Fibroblast of the aortic adventitia (primary cell): ENCODE measurements at regions not wholly inside any gene's neighbourhood (a gene's known extent, or its start where the extent isn't known, plus 50 kb on each side); places are given as distances from the start of the nearest gene placed in this dataset.

Source experiments
- DNase-seq: peaks from one replicate; pipeline ENCODE4 v3.0.0-alpha.2; 2010; ENCODE audit warnings: low read depth
- H3K4me3 ChIP-seq: 2 replicates; pipeline ENCODE4 v1.5.1; 2011; ENCODE audit warnings: low read depth, mild to moderate bottlenecking, control low read depth, low read length, moderate library complexity
- CTCF ChIP-seq: IDR thresholded peaks from 2 replicates; pipeline ENCODE4 v1.5.1; 2011; ENCODE audit warnings: mild to moderate bottlenecking, low read length, control low read depth, inconsistent platforms; ENCODE audit not compliant: insufficient read depth

- no peak overlapping the region for H3K4me3 ChIP-seq
- TF ChIP-seq CTCF: no peak
- no peak for DNase-seq
Measured at GRCh38 chrX:137354851-137355250, 211.1 kb upstream of the ZIC3 start.

GRCh38 chrX:137353404-137353803 is 212.5 kb upstream of the ZIC3 start:
- TF ChIP-seq CTCF: no peak

GRCh38 chrX:137352101-137352660 is 213.7 kb upstream of the ZIC3 start:
- no peak overlapping the region for H3K4me3 ChIP-seq
- DNase-seq: no peak
- TF ChIP-seq CTCF: no peak

More at GRCh38 chrX:137353404-137353803, 212.5 kb upstream of the ZIC3 start:
- no peak overlapping the region for H3K4me3 ChIP-seq
- no peak for DNase-seq

GRCh38 chrX:137342969-137343368 is 223.0 kb upstream of the ZIC3 start:
- no peak for DNase-seq
- no peak overlapping the region for H3K4me3 ChIP-seq
- TF ChIP-seq CTCF: no peak

GRCh38 chrX:137313627-137314026 is 252.3 kb upstream of the ZIC3 start:
- no peak for TF ChIP-seq CTCF
- H3K4me3 ChIP-seq: no peak overlapping the region
- DNase-seq: no peak

- no peak for DNase-seq
- no peak for TF ChIP-seq CTCF
- H3K4me3 ChIP-seq: no peak overlapping the region
Measured at GRCh38 chrX:137305404-137305803, 260.5 kb upstream of the ZIC3 start.

GRCh38 chrX:137297167-137297566 is 263.4 kb upstream of the GPR101 start:
- H3K4me3 ChIP-seq: no peak overlapping the region
- no peak for TF ChIP-seq CTCF
- no peak for DNase-seq
